ENCODE measurements at regions not wholly inside any gene's neighbourhood (a gene's known extent, or its start where the extent isn't known, plus 50 kb on each side); places are given as distances from the start of the nearest gene placed in this dataset.
"Not testable (repeated sequence)": the region's sequence is repeated elsewhere in the genome, so short reads cannot be mapped to it uniquely, and the experiment has no call there.

- no peak for DNase-seq
Observed at GRCh38 chr15:24733659-24734058, 58.1 kb downstream of the NPAP1 start.

- DNase-seq = no peak
Observed at GRCh38 chr15:24734396-24734795, 58.8 kb downstream of the NPAP1 start.

- no peak for DNase-seq
Observed at GRCh38 chr15:24745290-24745689, 69.7 kb downstream of the NPAP1 start.

GRCh38 chr15:24746094-24746493 lies 70.5 kb downstream of the NPAP1 start:
- no peak for DNase-seq

GRCh38 chr15:24747376-24747775 lies 71.8 kb downstream of the NPAP1 start:
- no peak for DNase-seq

GRCh38 chr15:24748812-24749439 lies 73.4 kb downstream of the NPAP1 start:
- DNase-seq = no peak

GRCh38 chr15:24752354-24752753 lies 76.8 kb downstream of the NPAP1 start:
- no peak for DNase-seq

- no peak for DNase-seq
Observed at GRCh38 chr15:24756101-24756500, 80.5 kb downstream of the NPAP1 start.

GRCh38 chr15:24760066-24760465 lies 84.5 kb downstream of the NPAP1 start:
- no peak for DNase-seq

GRCh38 chr15:24761704-24762302 lies 86.2 kb downstream of the NPAP1 start:
- DNase-seq = peak; percentile 8

GRCh38 chr15:24763891-24764290 lies 88.3 kb downstream of the NPAP1 start:
- no peak for DNase-seq

- DNase-seq = no peak
Observed at GRCh38 chr15:24764375-24765171, 89.0 kb downstream of the NPAP1 start.

- DNase-seq = no peak
Observed at GRCh38 chr15:24766511-24767133, 91.0 kb downstream of the NPAP1 start.

GRCh38 chr15:24772266-24772665 lies 96.7 kb downstream of the NPAP1 start:
- no peak for DNase-seq

GRCh38 chr15:24772686-24773373 lies 97.3 kb downstream of the NPAP1 start:
- DNase-seq = peak; percentile 70

- no peak for DNase-seq
Observed at GRCh38 chr15:24777307-24777706, 101.7 kb downstream of the NPAP1 start.

GRCh38 chr15:24784506-24784905 lies 108.9 kb downstream of the NPAP1 start:
- DNase-seq = no peak

GRCh38 chr15:24786347-24786746 lies 110.8 kb downstream of the NPAP1 start:
- no peak for DNase-seq

- DNase-seq = not testable (repeated sequence)
Observed at GRCh38 chr15:24802624-24803023, 127.0 kb downstream of the NPAP1 start.

GRCh38 chr15:24819680-24820079 lies 135.1 kb upstream of the SNRPN start:
- no peak for DNase-seq

- no peak for DNase-seq
Observed at GRCh38 chr15:24823473-24823872, 131.3 kb upstream of the SNRPN start.

GRCh38 chr15:24832282-24832681 lies 122.5 kb upstream of the SNRPN start:
- no peak for DNase-seq

GRCh38 chr15:24835301-24835700 lies 119.5 kb upstream of the SNRPN start:
- DNase-seq = no peak

Measured in hematopoietic multipotent progenitor cell treated with erythropoietin and hydrocortisone succinate and interleukin-3 and kit ligand, for 6 days (in vitro differentiated cells).